NK-92 treated with Interleukin-12 subunit alpha and Interleukin-12 subunit beta, amount 100 ng/mL, for 24 hours (cell line): ENCODE measurements at regions not wholly inside any gene's neighbourhood (a gene's known extent, or its start where the extent isn't known, plus 50 kb on each side); places are given as distances from the start of the nearest gene placed in this dataset.
"Not testable (repeated sequence)": the region's sequence is repeated elsewhere in the genome, so short reads cannot be mapped to it uniquely, and the experiment has no call there.

Source experiments
- DNase-seq: peaks from one replicate; lab custom pipeline; 2025; lab: John Stamatoyannopoulos, UW

DNA sequence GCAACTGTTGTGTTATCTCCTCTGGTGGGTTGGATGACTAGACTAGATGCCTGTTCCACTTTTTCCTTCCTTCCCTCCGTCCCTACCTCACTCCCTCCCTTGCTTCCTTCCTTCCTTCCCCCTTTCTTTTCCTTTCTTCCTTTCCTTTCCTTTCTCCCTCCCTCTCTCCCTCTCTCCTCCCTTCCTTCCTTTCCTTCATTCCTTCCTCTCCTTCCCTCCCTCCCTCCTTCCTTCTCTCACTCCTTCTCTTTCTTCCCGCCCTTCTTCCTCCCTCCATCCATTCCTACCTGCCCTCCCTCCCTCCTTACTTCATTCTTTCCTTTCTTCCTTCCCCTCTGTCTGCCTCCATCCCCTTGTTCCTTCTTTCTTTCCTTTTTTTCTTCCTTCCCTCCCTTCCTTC, 1045.3 kb downstream of the OTOL1 start:
- DNase-seq, result no peak

GRCh38 chr3:162544246-162544645, 1047.6 kb downstream of the OTOL1 start:
- no peak for DNase-seq

- DNase-seq, result no peak
Measured at GRCh38 chr3:162546910-162547309, 1050.3 kb downstream of the OTOL1 start.

DNA sequence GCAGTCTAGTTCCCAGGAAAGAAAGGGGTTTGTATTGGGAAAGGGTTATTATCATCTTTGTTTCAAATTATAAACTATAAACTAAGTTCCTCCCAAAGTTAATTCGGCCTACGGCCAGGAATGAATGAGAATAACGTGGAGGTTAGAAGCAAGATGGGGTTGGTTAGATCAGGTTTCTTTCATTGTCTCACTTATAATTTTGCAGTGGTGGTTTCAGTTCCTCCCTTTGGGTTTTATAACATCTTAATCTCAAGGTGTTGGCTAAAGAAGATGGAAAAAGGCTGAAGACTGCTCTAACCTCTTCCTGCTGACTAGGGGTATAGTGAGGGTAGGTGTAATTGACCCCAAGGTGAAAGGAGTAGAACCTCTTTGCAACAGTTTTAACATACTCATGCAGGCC, 1050.7 kb downstream of the OTOL1 start:
- DNase-seq, result no peak

- no peak for DNase-seq
Measured at GRCh38 chr3:162555761-162556160, 1059.2 kb downstream of the OTOL1 start.

- DNase-seq, result no peak
Measured at GRCh38 chr3:162558016-162558415, 1061.4 kb downstream of the OTOL1 start.

DNA sequence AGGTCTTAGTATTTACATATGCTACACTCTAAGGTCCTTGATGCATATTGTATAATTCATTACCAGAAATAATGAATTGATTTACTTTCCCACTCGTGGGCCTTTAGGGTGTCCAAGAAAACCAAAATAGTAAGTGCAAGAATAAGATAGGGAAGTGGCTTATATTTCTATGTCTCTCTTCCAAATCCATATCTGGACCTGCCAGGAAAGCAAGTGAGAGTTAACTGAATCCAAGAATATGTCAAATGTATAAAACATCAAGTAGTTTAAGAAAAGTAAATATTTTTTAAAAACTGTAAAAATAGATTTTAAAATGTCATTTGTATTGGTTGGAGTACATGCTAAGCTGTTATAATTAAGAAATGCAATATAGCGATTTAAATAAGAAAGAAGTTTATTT, 1072.1 kb downstream of the OTOL1 start:
- no peak for DNase-seq

DNA sequence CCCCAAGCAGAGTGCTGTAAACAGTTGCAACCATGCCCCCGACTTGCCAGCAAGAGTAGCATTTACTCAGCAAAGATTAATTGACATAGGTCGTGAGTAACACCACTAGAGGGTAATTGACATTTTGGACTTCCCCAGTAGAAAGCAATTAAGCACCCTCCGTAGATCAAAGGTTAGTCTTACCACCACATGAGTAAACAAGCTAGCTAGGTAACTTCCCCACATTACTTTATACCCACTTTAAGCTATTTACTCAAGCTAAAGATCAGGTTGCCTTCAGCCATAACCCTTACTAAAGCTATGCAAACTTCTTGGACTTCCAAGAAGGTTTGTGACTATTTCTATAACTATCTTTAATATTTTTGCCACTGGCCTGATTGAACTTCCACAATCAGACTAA, 1072.7 kb downstream of the OTOL1 start:
- no peak for DNase-seq

DNA sequence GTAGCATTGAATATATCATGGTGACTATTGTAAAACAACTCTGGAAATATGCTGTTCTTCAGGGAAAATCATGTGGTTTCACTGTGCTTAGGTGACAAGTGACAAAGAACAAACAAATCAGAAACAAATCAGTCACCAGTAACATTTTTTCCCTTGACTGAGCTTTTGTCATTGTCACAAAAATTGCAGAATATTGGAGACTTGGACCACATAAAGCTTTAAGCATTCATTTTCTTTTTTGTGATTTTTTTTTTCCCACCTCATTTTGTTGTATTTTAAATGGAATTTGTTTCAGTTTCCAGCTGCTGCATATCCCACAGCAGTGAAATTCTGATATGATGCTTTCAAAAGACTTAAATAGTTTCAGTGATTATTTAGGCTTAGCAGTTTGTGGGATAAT, 1088.4 kb downstream of the OTOL1 start:
- DNase-seq, result no peak

DNA sequence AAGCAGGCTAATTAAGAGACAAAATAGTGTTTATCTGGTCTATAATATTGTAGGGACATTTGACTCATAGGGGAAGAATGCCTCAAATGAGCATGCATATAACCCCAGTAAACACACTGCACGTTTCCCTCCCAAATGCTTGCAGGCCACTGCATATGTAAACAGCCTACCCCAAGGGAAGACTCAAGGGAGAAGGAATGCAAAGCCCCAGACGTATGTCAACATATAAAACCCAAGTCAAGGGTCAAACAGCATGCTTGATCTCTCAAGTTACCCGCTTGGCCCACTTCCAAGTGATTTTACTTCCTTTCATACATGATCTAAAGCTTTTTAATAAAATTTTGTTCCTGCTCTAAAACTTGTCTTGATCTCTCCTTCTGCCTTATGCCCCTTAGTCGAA, 1090.0 kb downstream of the OTOL1 start:
- DNase-seq, result no peak

- no peak for DNase-seq
Measured at GRCh38 chr3:162597226-162597625, 1100.6 kb downstream of the OTOL1 start.

GRCh38 chr3:162598500-162598899, 1101.9 kb downstream of the OTOL1 start:
- not testable (repeated sequence) for DNase-seq

DNA sequence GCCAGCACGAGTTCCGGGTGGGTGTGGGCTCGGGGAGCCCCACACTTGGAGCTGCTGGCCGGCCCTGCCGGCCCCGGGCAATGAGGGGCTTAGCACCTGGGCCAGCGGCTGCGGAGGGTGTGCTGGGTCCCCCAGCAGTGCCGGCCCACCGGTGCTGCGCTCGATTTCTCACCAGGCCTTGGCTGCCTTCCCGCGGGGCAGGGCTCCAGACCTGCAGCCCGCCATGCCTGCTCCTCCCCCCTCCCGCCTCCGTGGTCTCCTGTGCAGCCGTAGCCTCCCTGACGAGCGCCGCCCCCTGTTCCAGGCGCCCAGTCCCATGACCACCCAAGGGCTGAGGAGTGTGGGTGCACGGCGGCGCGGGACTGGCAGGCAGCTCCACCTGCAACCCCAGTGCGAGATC, 1103.1 kb downstream of the OTOL1 start:
- not testable (repeated sequence) for DNase-seq

DNA sequence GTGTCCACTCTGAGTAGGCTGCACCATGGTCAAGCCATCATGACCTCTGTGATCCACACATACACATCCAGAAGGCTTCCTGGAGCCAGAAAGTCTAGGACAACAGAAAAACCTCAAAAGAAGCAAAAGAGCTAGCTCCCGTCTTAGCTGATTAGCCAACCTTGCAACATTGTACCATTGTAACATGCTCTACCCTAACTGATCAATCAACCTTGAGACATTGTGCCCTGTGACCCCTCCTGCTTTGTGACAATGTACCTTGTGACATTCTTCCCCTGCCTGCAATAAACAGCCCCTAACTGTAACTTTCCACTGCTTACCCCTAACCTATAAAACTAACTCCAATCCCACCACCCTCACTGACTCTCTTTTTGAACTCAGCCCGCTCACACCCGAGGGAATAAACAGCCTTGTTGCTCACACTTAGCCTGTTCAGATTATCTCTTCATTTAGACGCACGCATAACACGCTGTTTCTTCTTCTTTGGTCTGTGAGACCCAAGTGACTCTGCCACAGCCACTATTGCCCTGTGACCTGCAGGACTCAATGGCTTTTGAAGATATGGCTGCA, 1104.6 kb downstream of the OTOL1 start:
- DNase-seq, result no peak

DNA sequence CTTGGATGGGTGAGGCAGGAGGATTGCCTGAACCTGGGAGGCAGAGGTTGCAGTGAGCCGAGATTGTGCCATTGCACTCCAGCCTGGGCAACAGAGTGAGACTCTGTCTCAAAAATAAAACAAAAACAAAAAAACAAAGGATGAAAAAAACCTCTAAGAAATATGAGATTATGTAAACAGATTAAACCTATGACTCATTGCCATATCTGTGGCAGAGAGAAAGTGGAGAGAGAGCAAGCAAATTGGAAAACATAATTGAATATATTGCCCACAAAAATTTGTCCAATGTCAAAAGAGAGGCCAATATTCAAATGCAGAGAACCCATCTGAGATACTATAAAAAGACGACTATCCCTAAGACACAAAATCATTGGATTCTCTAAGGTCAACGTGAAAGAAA, 1106.0 kb downstream of the OTOL1 start:
- DNase-seq, result no peak

DNA sequence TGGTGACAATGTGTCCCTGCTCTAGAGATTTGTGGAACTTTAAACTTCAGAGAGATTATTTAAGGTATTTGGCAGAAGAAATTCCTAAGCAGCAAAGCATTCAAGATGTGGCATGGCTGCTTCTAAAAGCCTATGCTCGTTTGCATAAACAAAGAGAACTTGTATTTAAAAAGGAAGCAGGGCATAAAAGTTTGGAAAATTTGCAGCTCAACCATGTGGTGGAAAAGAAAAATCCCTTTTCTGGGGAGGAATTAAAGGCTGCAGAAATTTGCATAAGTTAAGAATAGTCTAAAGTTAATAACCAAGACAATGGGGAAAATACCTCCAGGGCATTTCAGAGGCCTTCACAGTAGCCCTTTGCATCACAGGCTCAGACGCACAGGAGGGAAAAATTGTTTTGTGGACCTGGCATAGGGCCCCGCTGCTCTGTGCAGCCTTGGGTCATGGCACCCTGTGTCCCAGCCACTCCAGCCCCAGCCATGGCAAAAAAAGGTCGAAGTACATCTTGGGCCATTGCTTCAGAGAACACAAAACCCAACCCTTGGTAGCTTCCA, 1109.1 kb downstream of the OTOL1 start:
- no peak for DNase-seq

DNA sequence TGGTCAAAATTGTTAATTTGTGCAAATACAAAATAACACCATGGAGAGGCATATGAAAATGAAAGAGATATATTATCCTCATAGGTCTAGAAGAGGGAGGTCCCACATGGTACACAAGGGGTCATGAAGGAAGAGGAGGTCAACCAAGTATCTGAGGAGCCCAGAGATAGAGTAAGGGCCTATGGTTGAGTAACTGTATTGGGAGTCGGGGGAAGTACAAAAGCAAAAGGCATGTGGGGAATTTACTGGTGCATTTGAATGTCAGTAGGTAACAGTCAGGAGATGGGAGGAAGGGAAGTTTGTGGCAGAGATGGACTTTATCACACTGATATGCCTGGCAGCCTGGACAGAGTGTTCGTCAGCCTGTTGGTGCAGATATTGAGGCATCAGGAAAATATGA, 1113.7 kb downstream of the OTOL1 start:
- no peak for DNase-seq

- DNase-seq, result no peak
Measured at GRCh38 chr3:162612991-162613390, 1116.4 kb downstream of the OTOL1 start.

DNA sequence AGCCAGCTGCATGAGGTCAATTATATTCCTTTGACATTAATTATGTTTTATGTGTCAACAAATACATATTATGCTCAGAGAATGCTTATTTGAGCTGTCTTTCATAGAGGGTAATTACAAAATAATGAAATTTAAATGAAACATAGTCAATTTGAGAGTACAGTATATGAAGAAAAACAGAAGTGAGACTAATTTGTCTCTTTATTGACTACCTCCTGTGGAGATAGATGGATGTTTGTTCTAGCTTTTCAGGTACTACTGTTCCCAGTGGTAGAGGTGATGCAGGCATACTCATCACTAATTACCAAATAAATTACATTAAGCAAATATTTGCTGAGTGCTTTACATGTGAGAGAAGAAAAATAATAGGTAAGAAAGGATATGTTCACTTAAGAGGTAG, 1129.6 kb downstream of the OTOL1 start:
- no peak for DNase-seq

GRCh38 chr3:162628531-162628930, 1131.9 kb downstream of the OTOL1 start:
- DNase-seq, result no peak

DNA sequence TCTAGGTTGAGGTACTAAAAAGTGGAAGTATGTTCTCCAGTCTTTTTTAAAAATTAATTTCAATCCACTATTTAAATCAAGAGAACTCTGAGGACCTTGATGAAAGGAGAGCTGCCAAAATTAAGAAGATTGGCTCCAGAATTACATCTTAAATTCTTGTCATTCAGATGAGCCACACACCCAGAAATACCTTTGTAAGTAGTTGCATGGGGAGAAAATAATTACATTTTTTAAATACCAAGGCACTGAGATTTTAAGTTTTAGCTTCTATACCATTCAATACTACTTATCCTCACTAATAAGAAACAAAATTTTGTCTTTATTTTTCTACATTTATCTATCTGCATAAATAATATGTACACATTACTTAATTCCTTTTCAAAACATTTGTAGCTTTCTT, 1132.8 kb downstream of the OTOL1 start:
- no peak for DNase-seq

DNA sequence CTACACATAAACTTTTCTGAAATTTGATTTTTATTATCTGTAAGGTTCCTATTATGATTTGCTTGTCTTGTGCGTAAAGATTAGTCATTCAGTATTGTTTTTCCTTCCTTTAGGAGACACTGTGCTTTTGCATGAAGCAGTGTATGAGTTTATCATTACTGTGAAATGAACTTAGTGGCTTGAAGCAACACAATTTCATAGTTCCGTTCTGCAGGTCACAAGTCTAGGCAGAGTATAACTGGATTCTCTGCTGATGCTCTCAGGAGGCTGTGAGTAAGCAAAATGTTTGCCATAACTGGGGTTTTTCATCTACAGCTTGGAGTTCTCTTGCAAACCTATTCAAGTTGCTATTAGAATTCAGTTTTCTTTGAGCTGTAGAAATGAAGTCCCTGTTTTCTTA, 1136.1 kb downstream of the OTOL1 start:
- no peak for DNase-seq

GRCh38 chr3:162640208-162640607, 1143.6 kb downstream of the OTOL1 start:
- not testable (repeated sequence) for DNase-seq

DNA sequence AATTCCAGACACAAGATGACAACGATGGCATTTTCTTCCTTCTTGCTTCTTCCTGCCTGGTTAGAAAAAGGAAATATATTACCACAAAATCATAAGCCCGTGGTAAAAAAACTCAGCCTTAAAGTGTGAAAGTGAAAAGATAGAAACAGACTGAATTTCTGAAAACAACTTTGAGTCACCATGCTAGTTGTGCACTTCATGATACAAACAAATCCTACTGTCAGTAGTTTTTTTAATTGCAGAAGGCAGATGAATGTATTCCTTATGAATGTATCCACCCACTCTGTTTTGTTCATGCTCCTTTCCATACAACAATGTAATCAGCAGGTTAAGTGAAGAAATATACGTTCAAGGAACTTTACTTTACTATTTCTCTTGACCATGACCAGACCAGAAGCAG, 1144.7 kb downstream of the OTOL1 start:
- DNase-seq, result no peak

GRCh38 chr3:162641907-162642306, 1145.3 kb downstream of the OTOL1 start:
- no peak for DNase-seq
